ENCODE measurements at regions not wholly inside any gene's neighbourhood (a gene's known extent, or its start where the extent isn't known, plus 50 kb on each side); places are given as distances from the start of the nearest gene placed in this dataset.

GRCh38 chr5:30103052-30103451 is 1090.4 kb upstream of the CDH6 start:
- TF ChIP-seq CTCF (IDR thresholded peaks at IDR 0.05), result no peak
- no peak for TF ChIP-seq EZH2 (IDR thresholded peaks at IDR 0.05)
- no peak for TF ChIP-seq EZH2phosphoT487 (IDR thresholded peaks at IDR 0.05)
